Fibroblast of skin of left biceps (primary cell): ENCODE measurements at regions not wholly inside any gene's neighbourhood (a gene's known extent, or its start where the extent isn't known, plus 50 kb on each side); places are given as distances from the start of the nearest gene placed in this dataset.

Source experiments
- DNase-seq, 2 experiments: peaks; one replicate each; pipeline ENCODE4 v3.0.0-alpha.2; 2013; ENCODE audit warnings: low read depth in 2 of 2

DNA sequence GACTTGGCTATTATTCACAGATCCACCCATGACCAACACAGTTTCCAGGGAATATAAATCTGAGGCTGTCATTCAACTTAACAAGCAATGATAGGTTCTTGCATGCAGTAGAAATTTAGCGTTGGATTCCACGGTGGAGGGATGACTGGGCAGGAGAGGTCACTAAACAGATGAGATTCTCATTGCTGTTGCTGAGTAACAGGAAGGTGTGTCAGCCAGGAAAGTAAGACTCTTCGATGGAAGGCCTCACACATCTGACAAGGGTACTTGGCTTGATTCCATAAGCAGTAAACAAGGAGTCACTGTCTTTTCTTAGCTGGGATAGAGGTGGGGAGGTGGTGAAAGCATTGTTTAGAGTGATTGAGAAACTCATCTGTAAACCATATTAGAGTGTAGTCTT lies 1152.0 kb downstream of the SORCS3 start:
- DNase-seq, result no peak

DNA sequence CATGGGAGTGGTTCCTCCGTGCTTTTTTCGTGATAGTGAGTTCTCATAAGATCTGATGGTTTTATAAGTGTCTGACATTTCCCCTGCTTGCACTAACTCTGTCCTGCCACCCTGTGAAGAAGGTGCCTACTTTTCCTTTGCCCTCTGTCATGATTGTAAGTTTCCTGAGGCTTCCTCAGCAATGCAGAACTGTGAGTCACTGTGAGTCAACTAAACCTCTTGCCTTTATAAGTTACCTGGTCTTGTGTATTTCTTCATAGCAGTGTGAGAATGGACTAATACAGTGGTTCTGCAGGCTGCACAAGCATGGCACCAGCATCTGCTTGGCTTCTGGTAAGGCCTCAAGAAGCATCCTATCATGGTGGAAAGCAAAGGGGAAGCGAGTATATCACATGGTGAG lies 1144.6 kb downstream of the SORCS3 start:
- DNase-seq, result no peak

DNA sequence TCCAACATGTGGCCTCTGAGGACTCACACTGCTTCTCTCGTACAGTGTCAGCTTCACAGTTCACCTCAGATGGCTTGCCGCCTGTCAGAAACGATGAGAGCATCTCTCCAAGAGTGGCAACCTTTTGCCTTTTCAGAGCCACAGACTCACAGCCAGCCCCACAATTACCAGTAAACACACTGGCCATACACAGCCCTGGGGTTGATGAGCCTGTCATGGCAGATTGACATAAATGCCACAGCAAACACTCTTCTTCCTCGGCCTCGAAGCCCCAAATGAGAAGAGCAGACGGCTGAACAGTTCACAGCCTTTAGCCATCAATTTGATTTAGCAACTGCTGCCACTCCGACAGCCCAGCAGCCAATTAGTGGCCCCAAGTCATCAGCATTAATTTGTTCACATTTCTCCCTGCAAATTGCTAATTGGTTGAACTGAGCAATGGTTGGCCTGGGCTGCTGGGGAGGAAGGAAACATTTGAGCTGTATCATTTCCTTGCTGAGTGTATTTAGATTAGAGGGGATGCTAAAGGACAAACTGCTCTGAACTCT lies 1142.9 kb downstream of the SORCS3 start:
- DNase-seq, result no peak

DNA sequence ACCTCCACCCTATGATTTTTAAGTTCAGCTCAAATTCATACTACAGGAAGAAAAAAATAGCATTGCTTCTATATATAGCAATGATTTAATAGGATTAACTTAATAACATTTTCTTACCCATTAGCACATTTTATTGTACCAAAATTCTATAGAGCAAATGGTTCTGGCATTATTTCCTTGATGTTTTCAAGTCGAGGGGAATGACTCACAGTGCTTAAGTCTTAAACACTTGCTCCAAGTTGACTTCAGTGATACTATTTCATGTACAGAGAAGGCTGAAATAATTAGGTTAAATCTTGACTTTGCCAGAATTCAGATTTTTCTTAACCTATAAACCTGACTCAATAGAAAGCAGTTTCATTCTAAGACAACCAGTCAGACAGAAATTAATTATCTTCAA lies 1133.8 kb downstream of the SORCS3 start:
- no peak for DNase-seq

DNA sequence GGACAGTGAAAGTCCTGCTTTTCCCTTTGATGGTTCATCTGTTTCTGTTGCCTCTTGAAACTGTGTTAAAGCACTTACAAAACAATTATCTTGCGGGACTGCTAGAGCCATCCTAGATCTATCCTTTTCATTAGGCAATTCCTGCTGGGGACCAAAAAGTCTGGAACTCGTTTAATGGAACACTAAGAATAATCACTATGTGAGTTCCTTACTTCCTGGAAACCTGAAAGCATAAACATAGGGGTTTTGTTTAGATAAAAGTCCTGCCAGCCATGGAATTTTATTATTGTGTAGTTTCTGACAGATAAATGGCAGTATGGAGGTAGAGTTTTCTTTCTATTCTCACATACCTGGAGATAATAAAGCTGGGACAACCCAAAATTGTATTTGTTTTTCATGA lies 1133.3 kb downstream of the SORCS3 start:
- DNase-seq, result no peak

DNA sequence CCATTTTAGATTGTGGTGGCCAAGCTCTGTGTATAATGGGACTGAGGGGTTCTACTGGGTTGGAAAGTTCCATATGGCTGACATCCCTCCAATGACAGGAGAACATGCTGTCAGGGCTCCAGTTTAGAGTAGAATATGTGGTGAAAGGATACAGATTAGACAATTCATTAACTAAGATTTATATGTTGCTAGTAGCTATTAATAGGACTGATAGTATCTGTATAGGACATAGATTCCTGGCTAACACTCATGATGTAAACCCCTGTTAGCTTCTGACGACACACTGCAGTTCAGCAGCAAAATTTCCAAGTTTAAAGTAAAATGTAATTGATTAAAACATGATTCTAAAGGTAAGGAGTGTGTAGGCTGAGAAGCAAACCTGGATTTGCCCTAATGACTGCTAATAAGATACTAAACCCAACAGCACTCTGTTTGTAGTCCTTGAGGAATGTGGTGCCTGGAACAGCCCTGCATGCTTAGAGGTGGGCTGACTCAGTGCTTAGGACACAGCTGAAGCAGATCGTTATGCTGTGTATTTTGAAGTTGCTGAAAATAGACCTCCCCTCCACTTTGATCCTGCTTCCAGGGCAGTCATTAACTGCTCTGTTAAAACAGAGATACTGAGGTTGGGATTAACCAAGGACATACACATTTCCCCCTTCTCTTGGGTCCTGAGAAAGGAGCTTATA lies 1129.6 kb downstream of the SORCS3 start:
- no peak for DNase-seq

DNA sequence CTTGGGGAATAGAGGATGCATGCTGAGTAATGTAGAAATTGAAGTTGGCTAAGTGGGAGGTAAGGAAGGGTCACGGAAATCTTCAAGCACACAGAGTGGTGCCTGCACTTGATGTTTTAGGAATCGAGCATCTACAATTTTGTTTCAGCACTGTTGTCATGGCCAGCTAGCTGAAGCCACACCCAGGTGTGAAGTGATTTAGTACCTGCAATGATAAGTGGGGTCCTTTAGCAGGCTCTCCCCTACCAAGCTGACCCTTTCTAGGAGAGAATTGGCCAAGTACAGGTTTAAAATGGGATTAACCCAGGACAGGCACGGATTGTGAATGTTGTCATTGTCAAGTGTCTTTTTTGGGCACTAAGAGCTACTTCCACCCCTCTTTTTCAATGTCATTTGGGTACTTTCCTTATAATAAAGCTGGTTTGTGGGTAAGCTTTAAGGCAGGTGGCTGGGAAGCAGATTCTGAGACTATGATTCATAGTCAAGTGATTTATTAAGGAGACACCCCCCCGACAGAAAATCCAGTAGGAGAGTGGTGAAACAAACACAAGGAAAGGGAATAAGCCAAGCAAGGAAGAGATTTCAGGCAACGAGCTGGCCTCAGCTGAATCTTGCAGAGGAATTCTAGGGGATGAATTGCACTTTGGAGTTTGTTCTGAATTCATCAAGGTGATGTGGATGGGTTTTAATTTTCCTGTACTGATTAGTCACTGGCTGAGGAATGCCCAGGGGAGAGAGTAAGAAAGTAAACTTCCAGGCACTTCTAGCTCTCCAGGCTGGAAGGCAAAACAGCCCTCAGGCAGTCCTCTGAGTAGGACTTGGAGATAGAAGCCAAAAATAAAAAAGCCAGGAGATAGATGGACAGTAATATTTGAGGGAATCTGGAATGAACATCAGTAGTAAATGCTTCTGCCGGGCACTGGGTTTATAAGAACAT lies 1128.4 kb downstream of the SORCS3 start:
- no peak for DNase-seq

DNA sequence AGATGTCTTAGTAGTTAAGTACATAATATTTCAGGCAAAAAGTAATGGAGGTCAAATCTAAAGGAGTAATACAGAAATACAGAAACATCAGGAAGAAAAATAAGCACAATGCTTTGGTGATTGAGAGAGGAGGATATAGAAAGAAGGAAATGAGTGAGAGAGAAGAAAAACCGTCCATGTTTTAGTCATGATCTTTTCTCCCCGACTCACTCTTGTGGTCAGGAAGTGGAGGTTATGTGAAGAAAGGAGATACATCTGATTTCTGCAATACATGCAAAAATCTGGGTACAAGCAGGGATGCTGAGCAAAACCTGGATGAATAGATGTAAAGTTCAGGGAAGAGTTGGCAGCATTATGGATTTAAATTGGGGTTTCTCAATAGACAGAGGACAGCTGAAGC lies 1122.5 kb downstream of the SORCS3 start:
- DNase-seq, result no peak

DNA sequence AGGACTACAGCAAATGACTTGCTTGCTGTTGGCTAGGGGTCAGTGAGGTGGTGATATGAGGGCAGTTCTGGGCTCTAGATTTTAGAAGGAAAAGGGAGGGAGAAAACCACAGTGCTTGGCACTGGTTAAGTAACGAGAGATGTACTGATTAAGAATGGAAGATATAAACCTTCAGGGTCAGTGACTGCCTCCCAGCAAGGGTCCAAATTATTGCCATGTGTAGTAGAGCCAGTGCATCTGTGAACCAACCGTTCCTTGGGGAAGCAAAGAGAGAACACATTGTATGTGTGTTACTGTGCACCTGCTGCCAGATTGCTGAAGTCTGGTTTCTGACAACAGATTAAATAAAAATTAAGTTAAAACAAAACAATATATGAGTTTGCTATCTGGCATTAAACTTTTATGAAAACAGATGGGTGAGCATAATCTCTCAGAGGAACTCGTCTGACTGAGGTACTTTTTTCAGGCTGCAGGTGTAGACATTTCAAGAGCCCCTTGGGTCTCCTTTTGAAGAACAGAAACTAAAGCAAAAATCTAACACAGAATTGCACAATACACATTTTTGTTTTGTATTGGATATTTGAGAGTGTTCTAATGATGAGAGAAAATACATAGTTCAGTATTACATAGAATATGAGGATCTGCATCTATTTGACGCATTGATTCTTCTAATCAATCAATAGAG lies 1120.6 kb downstream of the SORCS3 start:
- no peak for DNase-seq

DNA sequence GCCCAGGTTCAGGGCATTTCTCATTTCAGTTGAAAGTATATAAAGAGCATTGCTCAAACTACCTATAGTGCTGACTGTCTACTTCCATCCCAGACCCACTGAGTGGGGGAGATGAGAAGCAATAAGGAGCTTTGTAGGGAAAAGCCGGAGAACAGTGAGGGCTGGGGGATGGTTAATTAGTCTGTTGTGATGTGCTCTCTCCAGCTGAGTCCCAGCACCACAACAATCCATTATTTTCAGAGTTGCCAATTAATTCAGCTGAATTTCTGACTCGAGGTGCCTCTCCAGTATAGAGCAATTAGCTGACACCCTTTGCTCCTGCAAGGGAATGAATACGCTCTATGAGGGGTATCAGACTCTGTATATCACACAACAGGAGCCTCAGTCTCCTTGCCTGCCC lies 1118.6 kb downstream of the SORCS3 start:
- no peak for DNase-seq

DNA sequence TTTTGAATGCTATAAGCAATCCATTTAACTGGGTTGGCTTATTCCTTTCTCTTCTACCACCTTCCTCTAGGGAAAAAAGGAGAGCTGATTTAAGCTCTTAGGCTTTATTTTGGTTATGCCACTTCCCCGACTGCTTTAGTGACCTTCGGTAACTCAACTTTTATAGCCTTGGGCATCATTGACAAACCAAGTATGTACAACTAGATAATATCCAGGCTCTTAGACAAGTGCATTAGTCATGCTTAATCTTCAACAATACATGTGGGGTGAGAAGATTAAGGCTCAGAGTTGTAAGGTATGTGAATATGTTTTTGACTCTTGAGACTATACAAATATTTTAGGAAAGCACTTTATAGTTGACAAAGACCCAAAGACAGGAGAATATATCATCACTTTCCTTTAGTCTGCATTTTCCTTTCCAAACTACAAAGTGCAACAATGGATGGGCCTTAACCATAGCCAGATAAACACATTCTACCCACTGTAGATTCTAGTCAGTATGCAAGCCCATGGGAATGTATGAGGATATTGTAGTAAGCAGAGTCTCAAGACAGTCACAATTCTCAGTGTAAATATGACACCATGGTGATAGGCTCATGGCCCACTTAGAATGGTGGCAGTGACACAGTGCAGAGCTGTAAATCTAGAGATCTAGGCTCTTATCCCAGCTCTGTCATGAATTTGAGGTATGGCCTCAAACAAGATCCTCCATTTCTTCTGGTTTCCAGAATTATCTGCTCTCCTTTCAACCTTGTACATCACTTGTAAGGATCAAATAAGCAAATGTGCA lies 1117.3 kb downstream of the SORCS3 start:
- DNase-seq, result no peak

DNA sequence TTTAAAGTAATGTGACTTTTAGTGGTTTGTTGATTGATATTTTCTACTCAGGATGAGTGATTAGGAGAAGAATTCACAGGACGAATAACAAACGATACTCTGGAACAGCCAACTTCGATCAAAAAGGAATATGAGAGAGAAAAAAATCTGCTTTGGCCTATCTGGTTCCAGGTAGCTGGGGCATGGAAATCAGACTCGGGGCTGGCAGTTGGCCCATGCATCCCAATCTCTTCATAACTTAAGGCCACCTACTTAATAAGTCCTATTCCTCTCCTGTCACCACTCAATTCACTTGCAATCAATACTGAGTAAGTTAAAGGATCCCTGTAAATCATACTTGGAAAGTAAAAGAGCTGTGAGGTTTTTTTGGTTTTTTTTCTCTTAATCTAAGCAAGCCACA lies 1116.2 kb downstream of the SORCS3 start:
- no peak for DNase-seq

DNA sequence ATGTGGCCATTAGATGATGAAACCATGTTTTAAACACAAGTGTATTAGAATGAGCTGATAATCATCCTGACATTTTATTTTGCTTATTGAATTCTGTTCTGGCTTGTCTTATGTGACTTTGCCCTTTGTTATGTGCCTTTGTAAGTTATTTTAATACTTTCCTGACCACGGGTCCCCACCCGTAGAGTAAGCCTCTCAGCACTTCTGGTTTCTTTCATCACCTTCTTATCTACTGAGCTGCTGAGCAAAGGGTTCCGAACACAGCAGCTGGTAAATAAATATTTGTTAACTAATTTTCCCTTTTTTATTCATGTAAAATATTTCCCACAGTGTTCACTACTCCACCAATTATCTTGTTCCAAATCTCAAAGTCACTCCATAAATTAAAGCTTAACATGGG lies 1115.3 kb downstream of the SORCS3 start:
- DNase-seq, result no peak

DNA sequence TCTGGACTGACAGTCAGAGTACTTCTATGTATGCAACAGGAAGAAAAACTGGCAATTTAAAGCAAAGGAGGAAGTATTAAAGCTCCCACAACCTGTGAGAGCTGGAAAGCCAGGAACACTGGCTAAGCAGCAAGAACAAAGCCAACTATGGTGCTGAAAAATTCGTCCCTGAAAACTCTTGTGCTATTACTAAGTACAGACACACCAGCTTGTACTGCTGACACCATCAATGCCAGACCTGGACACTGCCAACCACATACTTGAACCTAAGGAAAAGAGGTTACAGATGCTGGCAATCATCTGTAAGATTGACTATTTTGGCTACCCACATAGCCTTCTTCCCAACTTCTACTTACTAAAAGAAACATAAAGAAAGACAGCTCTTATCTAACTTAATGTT lies 1110.6 kb downstream of the SORCS3 start:
- DNase-seq, result no peak

DNA sequence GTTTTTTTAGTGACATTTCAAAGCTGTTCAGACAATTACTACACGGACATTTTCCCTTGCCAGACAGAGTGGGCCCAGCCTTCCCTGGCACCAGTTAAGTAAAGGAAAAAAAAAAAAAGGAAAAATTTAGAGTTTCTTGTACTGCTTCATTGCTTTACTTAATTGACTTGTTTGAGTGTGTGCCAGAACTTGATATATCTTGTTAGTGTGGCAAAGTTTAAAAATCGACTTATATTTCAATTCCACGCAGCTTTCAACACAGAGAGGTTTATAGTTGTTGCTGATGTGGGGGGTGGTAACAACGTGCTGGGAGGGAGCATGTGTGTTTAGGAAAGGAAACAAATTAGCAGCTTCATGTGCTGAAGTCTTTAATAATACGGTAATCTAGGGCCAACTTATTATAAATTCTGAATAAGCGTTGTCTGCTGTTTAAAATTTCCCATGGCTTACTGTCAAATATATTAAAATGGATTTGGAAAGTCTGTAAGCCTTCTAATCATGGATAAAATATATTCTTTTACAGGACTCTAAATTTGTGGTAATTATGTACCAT lies 1104.6 kb downstream of the SORCS3 start:
- no peak for DNase-seq

DNA sequence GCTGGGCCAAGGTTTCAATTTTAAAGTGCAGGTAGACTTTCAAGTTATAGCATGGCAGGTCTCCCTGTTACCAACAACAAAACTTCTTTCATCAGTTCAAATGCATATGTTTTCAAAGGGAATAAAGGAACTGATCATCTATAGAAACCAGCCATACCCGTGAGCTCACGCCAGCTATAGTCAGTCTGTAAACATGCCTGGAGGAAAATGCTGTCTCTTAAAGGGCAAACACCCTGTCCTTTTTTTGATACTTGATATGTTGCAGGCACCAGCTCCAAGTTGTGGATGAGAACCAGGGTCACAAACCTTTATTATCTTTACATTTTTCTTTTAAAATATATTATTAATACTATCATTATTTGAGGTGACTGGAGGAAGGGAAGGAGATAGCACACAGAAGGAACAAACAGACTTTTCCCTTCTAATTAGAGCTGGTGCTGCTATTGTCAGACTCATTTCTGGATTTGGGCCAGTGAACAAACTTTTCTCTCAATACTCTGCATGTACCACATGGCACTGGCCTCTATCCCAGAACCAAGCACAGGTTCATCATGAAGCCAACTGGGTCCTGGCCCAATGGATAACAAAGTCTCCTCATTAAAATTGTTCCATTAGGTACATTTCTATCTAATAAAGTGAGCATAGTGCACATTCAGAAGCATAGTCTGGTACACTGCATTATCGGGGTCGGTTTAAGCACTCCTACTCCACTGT lies 1102.4 kb downstream of the SORCS3 start:
- no peak for DNase-seq

DNA sequence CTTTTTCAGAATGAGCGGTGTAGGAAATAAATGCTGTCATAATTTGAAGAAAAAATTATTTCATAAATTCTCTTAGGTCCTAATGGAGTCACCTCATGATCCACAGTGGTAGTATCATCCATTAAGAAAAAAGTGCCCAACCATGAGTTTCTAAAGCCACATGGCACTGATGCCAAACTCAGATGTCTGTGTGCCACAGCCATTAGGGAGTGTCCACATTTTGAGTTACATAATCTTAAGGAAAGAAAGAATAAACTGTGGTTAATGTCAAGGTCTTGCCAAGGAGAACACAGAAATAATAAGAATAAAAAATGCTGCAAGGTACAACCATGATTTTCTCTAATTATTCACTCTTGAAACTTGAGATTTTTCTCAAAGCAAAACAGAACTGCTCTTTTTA lies 1101.8 kb downstream of the SORCS3 start:
- DNase-seq, result no peak

DNA sequence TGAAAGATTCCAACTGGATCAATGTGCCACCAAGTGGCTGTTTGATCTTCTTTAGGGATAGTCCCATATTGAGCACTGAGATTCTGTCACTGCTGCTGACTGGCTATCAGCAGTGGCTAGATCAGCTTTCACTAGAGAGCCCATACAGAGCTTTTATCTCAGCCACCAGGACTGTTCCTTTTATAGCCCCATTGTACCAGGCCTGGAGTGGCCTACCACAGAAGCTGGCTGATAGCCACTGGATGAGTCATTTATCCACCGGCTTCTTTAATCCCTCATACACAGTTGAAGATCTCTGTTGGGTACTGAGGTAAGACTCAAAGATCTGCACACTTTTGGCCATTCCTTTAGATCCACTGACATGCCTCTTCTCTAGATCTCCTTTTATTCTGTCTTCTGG lies 1101.1 kb downstream of the SORCS3 start:
- DNase-seq, result no peak

DNA sequence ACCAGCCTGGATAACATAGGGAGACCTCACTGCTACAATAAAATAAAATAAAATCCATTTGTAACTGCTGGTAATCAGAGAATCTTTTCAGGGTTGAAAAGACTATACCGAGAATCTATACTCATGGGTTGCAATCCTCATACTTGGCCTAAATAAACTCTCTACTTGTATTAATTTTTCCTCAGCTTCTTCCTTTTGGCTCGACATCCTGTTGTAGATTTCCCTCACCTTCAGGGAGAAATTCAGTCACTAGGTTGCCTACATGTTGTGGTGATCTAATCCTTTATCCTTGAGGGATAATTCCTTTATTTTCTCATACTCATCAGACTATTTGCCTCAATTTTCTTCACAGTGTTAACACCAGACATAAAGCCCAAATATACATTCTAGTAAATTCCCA lies 1093.4 kb downstream of the SORCS3 start:
- DNase-seq, result no peak

DNA sequence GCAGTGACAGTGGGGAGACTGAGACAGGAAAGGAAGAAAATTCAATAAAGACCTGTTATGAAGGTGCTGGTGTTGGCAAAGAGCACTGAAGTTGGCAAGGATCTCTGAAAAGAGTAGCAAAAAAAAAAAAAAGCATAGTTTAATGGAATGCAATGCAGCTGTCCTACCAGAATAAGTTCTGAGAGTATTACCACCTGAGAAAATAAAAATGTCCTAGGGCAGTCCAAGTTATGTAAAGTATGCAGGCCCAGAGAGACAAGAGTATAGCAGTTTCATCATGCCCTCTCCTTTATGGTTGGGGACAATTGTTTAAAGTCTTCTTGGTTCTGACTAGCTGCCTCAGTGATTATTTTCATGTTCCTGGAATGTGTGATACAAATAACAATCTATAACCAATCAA lies 1092.8 kb downstream of the SORCS3 start:
- DNase-seq, result no peak

DNA sequence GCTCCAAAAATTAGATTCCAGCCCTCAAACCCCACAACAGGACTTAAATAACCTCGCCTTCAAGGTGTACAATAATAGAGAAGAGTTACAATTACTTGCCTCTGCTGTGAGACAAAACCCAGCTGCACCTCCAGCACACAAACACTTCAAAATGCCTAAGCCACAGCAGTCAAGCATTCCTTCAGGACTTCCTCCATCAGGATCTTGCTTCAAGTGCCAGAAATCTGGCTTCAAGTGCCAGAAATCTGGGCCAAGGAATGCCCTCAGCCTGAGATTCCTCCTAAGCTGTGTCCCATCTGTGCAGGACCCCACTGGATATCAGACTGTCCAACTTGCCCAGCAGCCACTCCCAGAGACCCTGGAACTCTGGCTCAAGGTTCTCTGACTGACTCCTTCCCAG lies 1088.3 kb downstream of the SORCS3 start:
- no peak for DNase-seq
